SK-N-SH treated with all-trans-retinoic acid at 6 μM for 48 hours (cell line): ENCODE measurements at regions not wholly inside any gene's neighbourhood (a gene's known extent, or its start where the extent isn't known, plus 50 kb on each side); places are given as distances from the start of the nearest gene placed in this dataset.

ENCODE experiments used
- CREB5 ChIP-seq: fragments of 250-450 bp; sonication (Bioruptor Pico); IDR thresholded peaks from 2 replicates; pipeline ENCODE4 v1.5.1; 2020; ENCODE audit warnings: low read depth, mild to moderate bottlenecking, moderate library complexity
- ESRRG ChIP-seq: fragments of 250-450 bp; sonication (Bioruptor Pico); IDR thresholded peaks from 2 replicates; pipeline ENCODE4 v1.6.1; 2021; ENCODE audit warnings: mild to moderate bottlenecking
- PATZ1 ChIP-seq: fragments of 250-450 bp; sonication (Bioruptor Pico); IDR thresholded peaks from 2 replicates; pipeline ENCODE4 v1.8.0; 2020; ENCODE audit warnings: mild to moderate bottlenecking, moderate library complexity, borderline replicate concordance
- ZFP3 ChIP-seq: fragments of 250-450 bp; sonication (Bioruptor Pico); IDR thresholded peaks from 2 replicates; pipeline ENCODE4 v1.5.0; 2020; ENCODE audit warnings: mild to moderate bottlenecking, moderate library complexity

- TF ChIP-seq CREB5 (CRISPR knock-in tag) (no peak), ESRRG (no peak), PATZ1 (no peak), ZFP3 (no peak)
Observed at GRCh38 chr12:27143256-27144069, 61.1 kb upstream of the C12orf71 start.
